Activated naive CD4-positive, alpha-beta T cell treated with anti-CD3 and anti-CD28 coated beads, Interleukin-2, amount 10 ng/mL, durations not matched to agents 7 days and 5 days (primary cell): ENCODE measurements at regions not wholly inside any gene's neighbourhood (a gene's known extent, or its start where the extent isn't known, plus 50 kb on each side); places are given as distances from the start of the nearest gene placed in this dataset.
A peak's percentile ranks its signal among the peaks of the same experiment; 100 is the strongest.

Source experiments
- CTCF ChIA-PET: fragments of 350-600 bp; sonication (Branson Sonifier 250); formaldehyde crosslinking; loops from one replicate; lab custom pipeline; 2021; ENCODE audit warnings: antibody characterized with exemption; lab: Charles Lee
- DNase-seq: peaks from one replicate; pipeline ENCODE4 v3.0.0-alpha.2; 2020
- H3K27ac Mint-ChIP-seq: one replicate; pipeline ENCODE4 v1.8.0; 2021; ENCODE audit warnings: mild to moderate bottlenecking, moderate library complexity, mixed read lengths
- H3K27me3 Mint-ChIP-seq: one replicate; pipeline ENCODE4 v1.8.0; 2021; ENCODE audit warnings: mild to moderate bottlenecking, mixed read lengths
- H3K36me3 Mint-ChIP-seq: one replicate; pipeline ENCODE4 v1.8.0; 2021; ENCODE audit warnings: mixed read lengths
- H3K4me1 Mint-ChIP-seq: one replicate; pipeline ENCODE4 v1.8.0; 2021; ENCODE audit warnings: mixed read lengths
- H3K4me3 Mint-ChIP-seq: one replicate; pipeline ENCODE4 v1.8.0; 2021; ENCODE audit warnings: mild to moderate bottlenecking, moderate library complexity, mixed read lengths
- H3K9me3 Mint-ChIP-seq: one replicate; pipeline ENCODE4 v1.8.0; 2021; ENCODE audit warnings: mixed read lengths

GRCh38 chr14:99007795-99008194 is 264.2 kb downstream of the BCL11B start:
- H3K4me1 Mint-ChIP-seq, result peaks cover 12% of the 10 kb centered on the region
- peaks cover 20% of the 10 kb centered on the region for H3K9me3 Mint-ChIP-seq

DNA sequence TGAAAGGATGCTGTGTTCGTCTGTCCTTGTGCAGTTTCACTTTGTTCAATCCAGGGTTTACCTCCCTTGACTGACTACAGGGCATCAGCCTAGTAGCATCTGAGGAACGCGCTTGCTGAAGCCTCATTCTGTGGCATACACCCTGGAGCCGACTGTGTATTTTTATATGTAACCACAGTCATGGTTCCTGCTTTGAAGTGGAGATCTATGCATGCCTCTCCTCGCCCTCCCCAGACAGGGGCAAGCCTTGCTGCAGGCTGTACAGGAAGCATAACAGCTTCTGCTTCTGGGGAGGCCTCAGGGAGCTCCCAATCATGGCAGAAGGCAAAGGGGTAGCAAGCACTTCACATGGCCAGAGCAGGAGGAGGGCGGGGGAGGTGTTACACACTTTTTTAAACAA is 262.1 kb downstream of the BCL11B start:
- Mint-ChIP-seq H3K4me3 (no peak overlapping the region), H3K4me1 (peaks cover 12% of the 10 kb centered on the region), H3K27ac (peak overlapping the region; percentile 16), H3K36me3 (peaks cover 13% of the 10 kb centered on the region), H3K9me3 (peaks cover 20% of the 10 kb centered on the region), H3K27me3 (peaks cover 11% of the 10 kb centered on the region)
- peak; percentile 26 for DNase-seq
- CTCF ChIA-PET, result no interaction called here

More at GRCh38 chr14:99007795-99008194, 264.2 kb downstream of the BCL11B start:
- H3K4me3 Mint-ChIP-seq, result no peak overlapping the region
- H3K27me3 Mint-ChIP-seq, result peaks cover 11% of the 10 kb centered on the region
- H3K27ac Mint-ChIP-seq, result no peak overlapping the region
- peaks cover 13% of the 10 kb centered on the region for H3K36me3 Mint-ChIP-seq
- CTCF ChIA-PET, result no interaction called here
- DNase-seq, result no peak

GRCh38 chr14:99011385-99011784 is 260.6 kb downstream of the BCL11B start:
- no peak for DNase-seq
- Mint-ChIP-seq H3K27me3 (peaks cover 11% of the 10 kb centered on the region), H3K27ac (peak overlapping the region; percentile 4), H3K36me3 (peaks cover 13% of the 10 kb centered on the region), H3K4me3 (no peak overlapping the region), H3K4me1 (peaks cover 12% of the 10 kb centered on the region), H3K9me3 (peaks cover 20% of the 10 kb centered on the region)
- CTCF ChIA-PET, result no interaction called here

GRCh38 chr14:99012703-99013102 is 259.3 kb downstream of the BCL11B start:
- H3K4me3 Mint-ChIP-seq, result no peak overlapping the region
- no peak for DNase-seq
- peaks cover 19% of the 10 kb centered on the region for H3K9me3 Mint-ChIP-seq
- peaks cover 12% of the 10 kb centered on the region for H3K4me1 Mint-ChIP-seq
- no peak overlapping the region for H3K27ac Mint-ChIP-seq
- H3K36me3 Mint-ChIP-seq, result peaks cover 13% of the 10 kb centered on the region
- peaks cover 11% of the 10 kb centered on the region for H3K27me3 Mint-ChIP-seq
- CTCF ChIA-PET, result no interaction called here

GRCh38 chr14:99015833-99016232 is 256.2 kb downstream of the BCL11B start:
- CTCF ChIA-PET, result no interaction called here

DNA sequence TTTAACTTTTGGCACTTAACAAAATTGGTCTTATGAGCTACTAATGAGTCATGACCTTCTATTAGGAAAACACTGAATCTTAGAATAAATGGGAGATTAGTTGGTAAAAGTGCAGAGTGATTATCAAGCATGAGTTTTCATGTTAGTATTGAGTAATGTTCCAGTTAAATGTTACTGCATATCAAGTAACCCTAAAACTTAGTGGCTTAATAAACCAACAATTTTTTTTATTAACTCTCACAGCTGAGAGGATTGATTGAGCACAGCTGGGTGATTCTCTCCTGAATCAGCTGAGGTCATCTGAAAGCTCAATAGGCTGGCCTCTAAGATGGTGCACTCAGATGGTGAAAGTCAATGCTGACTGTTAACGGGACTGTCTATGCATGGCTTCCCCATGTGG is 248.6 kb downstream of the BCL11B start:
- peaks cover 16% of the 10 kb centered on the region for H3K36me3 Mint-ChIP-seq
- CTCF ChIA-PET, result no interaction called here

More at GRCh38 chr14:99015833-99016232, 256.2 kb downstream of the BCL11B start:
- no peak for DNase-seq
- peaks cover 2% of the 10 kb centered on the region for H3K36me3 Mint-ChIP-seq
- H3K27ac Mint-ChIP-seq, result no peak overlapping the region
- no peak overlapping the region for H3K4me3 Mint-ChIP-seq
- peaks cover 9% of the 10 kb centered on the region for H3K4me1 Mint-ChIP-seq
- H3K9me3 Mint-ChIP-seq, result peaks cover 10% of the 10 kb centered on the region
- H3K27me3 Mint-ChIP-seq, result peaks cover 10% of the 10 kb centered on the region

DNA sequence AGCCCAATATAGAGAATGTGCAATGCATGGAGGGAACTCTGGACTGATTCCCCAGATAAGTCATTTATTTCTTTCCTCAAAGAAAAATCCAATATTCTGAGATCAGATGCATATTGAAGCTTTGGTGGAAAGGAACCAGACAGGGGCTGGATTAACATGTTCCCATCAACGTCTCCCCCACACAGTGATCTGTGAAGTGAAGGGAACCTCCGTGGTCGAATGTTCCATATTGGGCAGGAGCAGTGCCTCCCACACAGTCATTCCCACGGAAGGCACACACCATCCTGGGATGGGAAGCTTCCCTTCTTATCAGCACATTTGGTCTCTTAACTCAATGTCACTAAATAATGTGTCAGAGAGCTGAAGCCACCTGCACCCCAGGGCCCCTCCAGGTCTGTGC is 247.1 kb downstream of the BCL11B start:
- no peak overlapping the region for H3K27ac Mint-ChIP-seq
- H3K4me3 Mint-ChIP-seq, result no peak overlapping the region
- no peaks in the 10 kb centered on the region for H3K27me3 Mint-ChIP-seq
- H3K4me1 Mint-ChIP-seq, result peaks cover 33% of the 10 kb centered on the region
- CTCF ChIA-PET, result no interaction called here
- H3K9me3 Mint-ChIP-seq, result peaks cover 27% of the 10 kb centered on the region
- DNase-seq, result no peak
- peaks cover 14% of the 10 kb centered on the region for H3K36me3 Mint-ChIP-seq

More for the DNA sequence above, 248.6 kb downstream of the BCL11B start:
- Mint-ChIP-seq H3K27ac (no peak overlapping the region), H3K4me1 (peaks cover 33% of the 10 kb centered on the region), H3K9me3 (peaks cover 30% of the 10 kb centered on the region), H3K4me3 (no peak overlapping the region), H3K27me3 (no peaks in the 10 kb centered on the region)
- DNase-seq, result no peak

GRCh38 chr14:99025418-99025817 is 246.6 kb downstream of the BCL11B start:
- Mint-ChIP-seq H3K36me3 (peaks cover 14% of the 10 kb centered on the region), H3K4me1 (peaks cover 28% of the 10 kb centered on the region), H3K4me3 (no peak overlapping the region), H3K27me3 (no peaks in the 10 kb centered on the region), H3K27ac (no peak overlapping the region), H3K9me3 (peaks cover 24% of the 10 kb centered on the region)
- CTCF ChIA-PET, result no interaction called here
- DNase-seq, result no peak

DNA sequence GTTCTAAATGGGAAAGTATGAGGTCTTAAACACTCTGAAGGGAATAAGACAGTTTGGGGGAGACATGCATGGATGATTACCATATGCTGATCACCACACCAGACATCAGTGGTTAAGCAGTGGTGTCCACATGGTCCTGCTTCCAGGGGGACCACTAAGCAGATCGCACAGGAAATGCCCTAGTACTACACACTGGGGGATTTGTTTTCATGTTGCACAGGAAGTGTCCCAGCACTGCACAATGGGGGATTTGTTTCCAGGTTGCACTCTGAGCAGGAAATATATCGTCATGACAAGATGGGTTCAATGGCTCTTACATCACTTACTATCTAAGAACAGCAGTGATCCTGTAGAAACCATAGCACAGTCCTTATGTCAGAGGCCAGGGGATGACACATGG is 245.5 kb downstream of the BCL11B start:
- H3K27ac Mint-ChIP-seq, result peak overlapping the region; percentile 49

DNA sequence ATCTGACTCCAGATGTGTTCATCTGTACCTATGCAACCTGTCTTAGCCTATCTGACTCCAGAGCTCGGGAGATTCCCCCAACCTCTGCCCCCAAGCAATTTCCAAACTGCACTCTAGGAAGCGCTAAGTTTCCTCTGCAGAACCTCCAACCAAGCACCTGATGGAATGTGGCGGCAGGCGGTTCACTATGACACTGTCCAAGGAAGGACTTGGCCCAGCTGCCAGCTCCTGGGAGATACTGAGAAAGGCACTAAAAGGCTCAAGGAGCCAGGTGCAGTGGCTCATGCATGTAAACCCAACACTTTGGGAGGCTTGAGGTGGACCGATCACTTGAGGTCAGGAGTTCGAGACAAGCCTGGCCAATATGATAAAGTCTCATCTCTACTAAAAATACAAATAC is 244.0 kb downstream of the BCL11B start:
- Mint-ChIP-seq H3K4me3 (no peak overlapping the region), H3K4me1 (peaks cover 6% of the 10 kb centered on the region), H3K27me3 (no peaks in the 10 kb centered on the region), H3K9me3 (peaks cover 17% of the 10 kb centered on the region), H3K36me3 (peaks cover 7% of the 10 kb centered on the region), H3K27ac (no peak overlapping the region)
- DNase-seq, result no peak
- CTCF ChIA-PET, result no interaction called here

More for the DNA sequence above, 245.5 kb downstream of the BCL11B start:
- CTCF ChIA-PET, result no interaction called here
- H3K36me3 Mint-ChIP-seq, result peaks cover 14% of the 10 kb centered on the region
- H3K27me3 Mint-ChIP-seq, result no peaks in the 10 kb centered on the region
- H3K9me3 Mint-ChIP-seq, result peaks cover 19% of the 10 kb centered on the region
- DNase-seq, result no peak
- peaks cover 20% of the 10 kb centered on the region for H3K4me1 Mint-ChIP-seq
- H3K4me3 Mint-ChIP-seq, result no peak overlapping the region

DNA sequence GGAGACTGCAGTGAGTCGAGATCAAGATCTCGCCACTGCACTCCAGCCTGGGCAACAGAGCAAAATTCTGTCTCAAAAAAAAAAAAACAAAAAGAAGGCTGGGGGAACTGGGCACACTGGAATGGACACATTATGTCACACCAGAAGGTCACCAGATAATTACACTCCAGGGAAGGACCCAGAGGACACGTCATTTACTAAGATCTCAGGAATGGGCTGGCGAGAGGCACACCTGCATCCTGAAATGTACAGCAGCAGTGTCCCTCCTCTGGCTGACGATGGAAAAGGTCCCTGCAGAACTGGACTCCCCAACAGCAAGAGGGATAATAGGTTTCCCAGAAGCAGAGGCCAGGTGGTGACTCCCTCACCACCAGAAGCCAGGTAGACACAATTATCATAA is 243.5 kb downstream of the BCL11B start:
- CTCF ChIA-PET, result no interaction called here
- H3K4me3 Mint-ChIP-seq, result no peak overlapping the region
- no peak overlapping the region for H3K27ac Mint-ChIP-seq

GRCh38 chr14:99029145-99029915 is 242.7 kb downstream of the BCL11B start:
- peaks cover 14% of the 10 kb centered on the region for H3K9me3 Mint-ChIP-seq
- H3K4me1 Mint-ChIP-seq, result peaks cover 6% of the 10 kb centered on the region
- CTCF ChIA-PET, result no interaction called here
- H3K4me3 Mint-ChIP-seq, result no peak overlapping the region
- peaks cover 3% of the 10 kb centered on the region for H3K27me3 Mint-ChIP-seq
- DNase-seq, result no peak
- no peak overlapping the region for H3K27ac Mint-ChIP-seq
- peaks cover 7% of the 10 kb centered on the region for H3K36me3 Mint-ChIP-seq

More for the DNA sequence above, 243.5 kb downstream of the BCL11B start:
- DNase-seq, result no peak
- Mint-ChIP-seq H3K4me1 (peaks cover 6% of the 10 kb centered on the region), H3K27me3 (no peaks in the 10 kb centered on the region), H3K36me3 (peaks cover 7% of the 10 kb centered on the region), H3K9me3 (peaks cover 17% of the 10 kb centered on the region)

- Mint-ChIP-seq H3K27me3 (peaks cover 6% of the 10 kb centered on the region), H3K9me3 (peaks cover 14% of the 10 kb centered on the region), H3K27ac (no peak overlapping the region), H3K4me1 (peaks cover 6% of the 10 kb centered on the region), H3K36me3 (peaks cover 7% of the 10 kb centered on the region), H3K4me3 (no peak overlapping the region)
- no peak for DNase-seq
- CTCF ChIA-PET, result no interaction called here
Measured at GRCh38 chr14:99029916-99030305, 242.1 kb downstream of the BCL11B start.

- Mint-ChIP-seq H3K4me3 (no peak overlapping the region), H3K36me3 (peaks cover 7% of the 10 kb centered on the region), H3K27ac (no peak overlapping the region), H3K9me3 (peaks cover 14% of the 10 kb centered on the region), H3K27me3 (peaks cover 6% of the 10 kb centered on the region), H3K4me1 (peaks cover 6% of the 10 kb centered on the region)
- no peak for DNase-seq
- CTCF ChIA-PET, result no interaction called here
Measured at GRCh38 chr14:99030454-99030853, 241.5 kb downstream of the BCL11B start.

DNA sequence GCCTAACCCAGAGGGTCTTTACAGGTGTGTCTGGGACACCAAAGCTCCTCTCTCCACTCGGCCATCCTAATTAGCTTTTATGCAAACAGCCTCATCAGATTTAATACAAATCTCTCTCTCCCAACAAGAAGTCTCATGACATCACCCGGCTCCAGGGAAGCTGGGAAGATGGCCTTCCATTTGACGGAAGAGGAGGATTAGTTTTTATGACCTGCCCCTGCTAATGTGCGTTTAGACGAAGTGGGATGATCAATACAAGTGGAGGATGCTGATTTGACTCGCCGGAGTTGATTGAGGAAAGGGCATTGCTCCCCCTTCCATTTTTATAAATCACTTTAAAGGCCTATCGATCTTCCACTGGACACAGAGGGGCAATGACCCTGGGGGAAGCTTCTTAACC is 239.2 kb downstream of the BCL11B start:
- Mint-ChIP-seq H3K27ac (no peak overlapping the region), H3K27me3 (peaks cover 6% of the 10 kb centered on the region), H3K4me1 (no peaks in the 10 kb centered on the region), H3K36me3 (no peaks in the 10 kb centered on the region), H3K4me3 (no peak overlapping the region), H3K9me3 (peaks cover 6% of the 10 kb centered on the region)
- DNase-seq, result no peak
- CTCF ChIA-PET, result no interaction called here
